ENCODE measurements at regions not wholly inside any gene's neighbourhood (a gene's known extent, or its start where the extent isn't known, plus 50 kb on each side); places are given as distances from the start of the nearest gene placed in this dataset.
"Not testable (repeated sequence)": the region's sequence is repeated elsewhere in the genome, so short reads cannot be mapped to it uniquely, and the experiment has no call there.

DNA sequence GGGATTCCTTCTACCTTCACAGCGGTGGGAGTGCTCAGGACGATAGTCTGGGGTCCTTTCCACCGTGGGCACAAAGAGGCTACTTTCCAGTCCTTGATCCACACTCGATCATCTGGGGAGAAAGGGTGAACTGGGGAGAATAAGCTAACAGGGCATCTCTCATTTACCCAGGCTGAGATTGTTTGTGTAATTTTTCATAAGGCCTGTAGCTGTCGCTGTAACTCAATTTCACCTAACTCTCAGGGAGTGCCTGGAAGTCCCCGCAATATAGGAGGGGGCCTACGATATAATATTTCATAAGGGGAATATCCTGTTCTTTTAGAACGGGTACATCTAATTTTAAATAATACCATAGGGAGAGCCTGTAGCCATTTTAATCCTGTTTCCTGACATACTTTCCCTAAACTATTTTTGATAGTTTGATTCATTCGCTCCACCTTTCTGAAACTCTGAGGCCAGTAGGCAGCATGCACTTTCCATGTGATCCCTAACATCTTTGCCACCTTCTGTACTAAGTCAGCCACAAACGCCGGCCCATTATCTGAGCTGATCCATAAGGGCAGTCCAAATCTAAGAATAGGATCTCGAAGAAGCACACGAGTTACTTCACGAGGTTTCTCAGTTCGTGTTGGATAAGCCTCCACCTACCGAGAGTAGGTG, 127.2 kb upstream of the CCZ1B start:
- H3K4me1 Mint-ChIP-seq (ENCODE audit: unreplicated experiment); H3K36me3 Mint-ChIP-seq (ENCODE audit: low read depth, unreplicated experiment); DNase-seq (ENCODE audit: low spot score); H3K27ac Mint-ChIP-seq (ENCODE audit: unreplicated experiment); H3K9me3 Mint-ChIP-seq (ENCODE audit: unreplicated experiment); H3K27me3 Mint-ChIP-seq (ENCODE audit: unreplicated experiment); H3K4me3 Mint-ChIP-seq (ENCODE audit: unreplicated experiment): not testable (repeated sequence)
- TF ChIP-seq, protein P1, sequence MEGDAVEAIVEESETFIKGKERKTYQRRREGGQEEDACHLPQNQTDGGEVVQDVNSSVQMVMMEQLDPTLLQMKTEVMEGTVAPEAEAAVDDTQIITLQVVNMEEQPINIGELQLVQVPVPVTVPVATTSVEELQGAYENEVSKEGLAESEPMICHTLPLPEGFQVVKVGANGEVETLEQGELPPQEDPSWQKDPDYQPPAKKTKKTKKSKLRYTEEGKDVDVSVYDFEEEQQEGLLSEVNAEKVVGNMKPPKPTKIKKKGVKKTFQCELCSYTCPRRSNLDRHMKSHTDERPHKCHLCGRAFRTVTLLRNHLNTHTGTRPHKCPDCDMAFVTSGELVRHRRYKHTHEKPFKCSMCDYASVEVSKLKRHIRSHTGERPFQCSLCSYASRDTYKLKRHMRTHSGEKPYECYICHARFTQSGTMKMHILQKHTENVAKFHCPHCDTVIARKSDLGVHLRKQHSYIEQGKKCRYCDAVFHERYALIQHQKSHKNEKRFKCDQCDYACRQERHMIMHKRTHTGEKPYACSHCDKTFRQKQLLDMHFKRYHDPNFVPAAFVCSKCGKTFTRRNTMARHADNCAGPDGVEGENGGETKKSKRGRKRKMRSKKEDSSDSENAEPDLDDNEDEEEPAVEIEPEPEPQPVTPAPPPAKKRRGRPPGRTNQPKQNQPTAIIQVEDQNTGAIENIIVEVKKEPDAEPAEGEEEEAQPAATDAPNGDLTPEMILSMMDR (IDR thresholded peaks at IDR 0.05; ENCODE audit: unreplicated experiment) = peak; percentile 57

DNA sequence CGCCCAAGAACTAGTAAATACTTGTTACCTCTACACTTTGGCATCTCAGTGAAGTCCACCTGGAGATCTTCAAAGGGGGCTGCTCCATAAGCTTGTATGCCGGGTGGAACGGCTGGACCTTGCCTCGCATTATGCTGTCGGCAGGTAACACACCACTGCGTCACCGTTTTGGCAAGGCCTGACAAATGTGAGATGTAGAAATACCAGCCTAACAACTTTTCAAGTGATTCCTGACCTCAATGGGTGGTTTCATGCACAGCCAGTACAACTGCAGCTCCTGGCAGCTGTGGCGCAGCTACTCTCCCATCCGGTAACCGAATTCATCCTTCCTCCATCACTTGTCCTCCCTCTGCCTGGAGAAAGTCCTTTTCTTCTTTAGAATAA, 127.7 kb upstream of the CCZ1B start:
- not testable (repeated sequence) for H3K4me1 Mint-ChIP-seq (ENCODE audit: unreplicated experiment); H3K9me3 Mint-ChIP-seq (ENCODE audit: unreplicated experiment); DNase-seq (ENCODE audit: low spot score); H3K36me3 Mint-ChIP-seq (ENCODE audit: low read depth, unreplicated experiment); H3K27ac Mint-ChIP-seq (ENCODE audit: unreplicated experiment); H3K4me3 Mint-ChIP-seq (ENCODE audit: unreplicated experiment); H3K27me3 Mint-ChIP-seq (ENCODE audit: unreplicated experiment)

DNA sequence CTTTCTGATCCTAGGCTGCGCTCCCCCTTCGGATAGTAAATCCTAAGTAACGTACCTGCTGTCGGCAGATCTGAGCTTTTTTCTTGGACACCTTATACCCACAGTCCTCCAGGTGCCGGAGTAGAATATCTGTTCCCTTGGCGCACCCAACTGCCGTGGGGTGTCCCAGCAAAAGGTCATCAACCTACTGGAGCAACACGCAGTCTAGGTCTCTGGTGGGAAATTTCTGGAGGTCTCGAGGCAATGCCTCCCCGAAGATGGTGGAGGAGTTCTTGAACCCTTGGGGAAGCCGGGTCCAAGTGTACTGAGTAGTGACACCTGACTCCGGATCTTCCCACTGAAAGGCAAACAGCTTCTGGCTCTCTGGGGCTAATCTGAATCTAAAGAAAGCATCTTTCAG, 129.3 kb upstream of the CCZ1B start:
- not testable (repeated sequence) for H3K4me1 Mint-ChIP-seq (ENCODE audit: unreplicated experiment); H3K4me3 Mint-ChIP-seq (ENCODE audit: unreplicated experiment); H3K27me3 Mint-ChIP-seq (ENCODE audit: unreplicated experiment); H3K27ac Mint-ChIP-seq (ENCODE audit: unreplicated experiment); H3K9me3 Mint-ChIP-seq (ENCODE audit: unreplicated experiment); DNase-seq (ENCODE audit: low spot score)
- peaks cover 15% of the 10 kb centered on the region for H3K36me3 Mint-ChIP-seq (ENCODE audit: low read depth, unreplicated experiment)

DNA sequence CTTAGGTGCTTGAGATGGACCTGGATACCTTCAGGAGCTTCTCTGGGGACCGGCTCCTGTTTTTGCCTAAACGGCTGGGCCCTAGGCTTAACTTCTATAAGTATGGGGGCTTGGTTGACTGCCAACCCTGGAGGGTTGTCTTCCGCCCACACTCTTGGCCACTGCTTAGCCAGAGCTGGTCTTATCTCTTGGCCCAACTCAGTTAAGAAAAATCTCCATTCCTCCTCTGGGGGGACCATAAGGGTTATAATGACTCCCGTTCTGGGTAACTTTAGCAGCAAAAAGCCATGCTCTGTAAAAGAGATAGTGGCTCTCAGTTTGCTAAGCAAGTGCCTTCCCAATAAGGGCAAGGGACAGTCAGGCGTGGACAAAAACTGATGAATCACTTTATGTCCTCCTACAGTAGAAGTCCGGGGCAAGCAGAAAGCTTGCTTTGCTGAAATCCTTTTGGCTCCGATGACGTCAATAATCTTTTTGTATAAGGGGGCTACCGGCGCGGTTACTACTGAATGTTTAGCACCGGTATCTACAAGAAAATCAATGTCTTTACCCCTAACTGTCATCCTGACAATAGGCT, 130.0 kb upstream of the CCZ1B start:
- H3K27me3 Mint-ChIP-seq (ENCODE audit: unreplicated experiment); DNase-seq (ENCODE audit: low spot score); H3K27ac Mint-ChIP-seq (ENCODE audit: unreplicated experiment); H3K4me1 Mint-ChIP-seq (ENCODE audit: unreplicated experiment); H3K4me3 Mint-ChIP-seq (ENCODE audit: unreplicated experiment): not testable (repeated sequence)
- Mint-ChIP-seq H3K9me3 (ENCODE audit: unreplicated experiment) (peaks cover 13% of the 10 kb centered on the region), H3K36me3 (ENCODE audit: low read depth, unreplicated experiment) (peaks cover 22% of the 10 kb centered on the region)

DNA sequence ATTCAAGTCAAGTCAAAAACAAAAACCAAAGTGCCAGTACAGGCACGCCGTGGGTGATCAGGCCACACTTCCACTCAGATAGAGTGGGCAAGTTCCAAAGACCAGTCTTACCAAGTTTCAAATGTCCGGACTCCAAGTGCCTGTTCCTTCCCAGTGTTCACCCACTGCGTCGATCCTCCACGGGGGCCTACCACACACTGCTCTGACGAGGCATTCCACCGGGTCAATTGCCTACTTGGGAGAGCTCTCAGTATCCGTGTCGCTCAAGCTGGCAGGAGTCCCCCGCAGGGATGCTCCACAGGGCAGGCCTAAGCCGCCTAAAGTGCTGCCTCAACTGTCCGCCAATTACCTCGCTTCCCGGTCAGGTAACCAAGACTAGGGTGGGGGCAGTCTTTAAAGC, 132.3 kb upstream of the CCZ1B start:
- H3K27ac Mint-ChIP-seq (ENCODE audit: unreplicated experiment); H3K4me3 Mint-ChIP-seq (ENCODE audit: unreplicated experiment); H3K4me1 Mint-ChIP-seq (ENCODE audit: unreplicated experiment); DNase-seq (ENCODE audit: low spot score); H3K27me3 Mint-ChIP-seq (ENCODE audit: unreplicated experiment): not testable (repeated sequence)
- peaks cover 23% of the 10 kb centered on the region for H3K36me3 Mint-ChIP-seq (ENCODE audit: low read depth, unreplicated experiment)
- peaks cover 13% of the 10 kb centered on the region for H3K9me3 Mint-ChIP-seq (ENCODE audit: unreplicated experiment)

DNA sequence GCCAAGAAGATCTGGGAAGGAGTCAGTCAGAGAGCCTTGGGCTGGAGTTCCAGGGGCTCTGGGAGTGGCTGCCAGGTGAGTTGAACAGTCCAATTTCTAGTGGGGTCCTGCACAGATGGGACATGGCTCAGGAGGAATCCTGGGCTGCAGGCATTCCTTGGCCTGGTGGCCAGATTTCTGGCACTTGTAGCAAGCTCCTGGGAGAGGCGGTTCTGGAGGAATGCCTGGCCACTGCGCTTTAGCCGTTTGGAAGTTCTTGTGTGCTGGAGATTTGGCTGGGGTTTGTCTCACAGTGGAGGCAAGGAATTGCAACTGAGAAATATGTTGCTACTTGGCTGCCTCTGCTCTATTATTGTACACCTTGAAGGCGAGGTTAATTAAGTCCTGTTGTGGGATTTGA, 133.9 kb upstream of the CCZ1B start:
- peaks cover 13% of the 10 kb centered on the region for H3K9me3 Mint-ChIP-seq (ENCODE audit: unreplicated experiment)
- not testable (repeated sequence) for H3K27me3 Mint-ChIP-seq (ENCODE audit: unreplicated experiment); H3K4me3 Mint-ChIP-seq (ENCODE audit: unreplicated experiment); DNase-seq (ENCODE audit: low spot score); H3K27ac Mint-ChIP-seq (ENCODE audit: unreplicated experiment); H3K4me1 Mint-ChIP-seq (ENCODE audit: unreplicated experiment)
- H3K36me3 Mint-ChIP-seq (ENCODE audit: low read depth, unreplicated experiment) = peaks cover 23% of the 10 kb centered on the region

DNA sequence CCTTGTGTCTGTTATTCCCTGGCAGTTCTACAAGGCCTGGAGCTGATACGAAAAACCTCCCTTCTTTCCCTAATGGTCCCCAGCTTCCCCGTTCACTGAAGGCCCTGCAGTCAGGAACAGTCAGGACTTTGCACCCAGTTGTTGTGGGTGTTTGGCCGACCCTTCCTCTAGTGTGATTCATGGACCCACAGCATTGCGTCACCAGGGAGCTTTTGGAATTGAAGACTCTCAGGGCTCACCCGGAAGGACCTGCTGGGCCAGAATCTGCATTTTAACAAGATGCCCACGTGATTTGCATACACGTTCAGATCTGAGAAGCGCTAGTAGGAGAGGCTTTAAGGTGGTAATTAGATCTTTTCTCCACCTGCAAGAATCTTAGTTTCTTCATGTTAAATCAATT, 136.8 kb upstream of the CCZ1B start:
- H3K27ac Mint-ChIP-seq (ENCODE audit: unreplicated experiment); H3K27me3 Mint-ChIP-seq (ENCODE audit: unreplicated experiment); DNase-seq (ENCODE audit: low spot score); H3K4me3 Mint-ChIP-seq (ENCODE audit: unreplicated experiment); H3K4me1 Mint-ChIP-seq (ENCODE audit: unreplicated experiment): not testable (repeated sequence)
- peaks cover 13% of the 10 kb centered on the region for H3K9me3 Mint-ChIP-seq (ENCODE audit: unreplicated experiment)
- H3K36me3 Mint-ChIP-seq (ENCODE audit: low read depth, unreplicated experiment) = peaks cover 23% of the 10 kb centered on the region

DNA sequence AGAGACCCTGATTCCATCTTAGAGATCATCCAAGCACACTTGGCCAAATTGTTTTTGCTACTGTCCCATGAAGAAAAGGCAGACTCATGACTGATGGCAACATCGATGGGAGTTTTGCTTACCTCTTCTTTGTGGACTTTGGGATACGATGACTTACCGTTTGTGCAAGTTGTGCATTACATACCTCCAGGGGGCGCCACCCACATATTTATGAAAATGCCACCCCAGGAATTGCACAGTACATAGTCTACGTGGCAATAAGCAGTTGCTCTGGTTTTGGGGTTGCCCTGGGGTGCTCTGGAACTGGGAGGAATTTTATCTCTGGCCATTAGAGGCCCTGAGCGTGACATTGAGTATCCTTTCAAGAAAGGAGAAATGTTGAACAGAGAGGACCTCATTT, 139.0 kb upstream of the CCZ1B start:
- not testable (repeated sequence) for H3K4me3 Mint-ChIP-seq (ENCODE audit: unreplicated experiment); H3K9me3 Mint-ChIP-seq (ENCODE audit: unreplicated experiment); H3K27ac Mint-ChIP-seq (ENCODE audit: unreplicated experiment); H3K4me1 Mint-ChIP-seq (ENCODE audit: unreplicated experiment); H3K27me3 Mint-ChIP-seq (ENCODE audit: unreplicated experiment)
- peaks cover 11% of the 10 kb centered on the region for H3K36me3 Mint-ChIP-seq (ENCODE audit: low read depth, unreplicated experiment)
- peak; percentile 73 for DNase-seq (ENCODE audit: low spot score)
- TF ChIP-seq, protein P1 (IDR thresholded peaks at IDR 0.05; ENCODE audit: unreplicated experiment) = peak; percentile 69

DNA sequence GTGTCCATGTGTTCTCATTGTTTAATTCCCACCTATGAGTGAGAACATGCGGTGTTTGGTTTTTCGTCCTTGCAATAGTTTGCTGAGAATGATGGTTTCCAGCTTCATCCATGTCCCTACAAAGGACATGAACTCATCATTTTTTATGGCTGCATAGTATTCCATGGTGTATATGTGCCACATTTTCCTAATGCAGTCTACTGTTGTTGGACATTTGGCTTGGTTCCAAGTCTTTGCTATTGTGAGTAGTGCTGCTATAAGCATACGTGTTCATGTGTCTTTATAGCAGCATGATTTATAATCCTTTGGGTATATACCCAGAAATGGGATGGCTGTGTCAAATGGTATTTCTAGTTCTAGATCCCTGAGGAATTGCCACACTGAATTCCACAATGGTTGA, 144.1 kb upstream of the CCZ1B start:
- H3K4me3 Mint-ChIP-seq (ENCODE audit: unreplicated experiment); H3K36me3 Mint-ChIP-seq (ENCODE audit: low read depth, unreplicated experiment); H3K27ac Mint-ChIP-seq (ENCODE audit: unreplicated experiment); DNase-seq (ENCODE audit: low spot score); H3K4me1 Mint-ChIP-seq (ENCODE audit: unreplicated experiment); H3K9me3 Mint-ChIP-seq (ENCODE audit: unreplicated experiment); H3K27me3 Mint-ChIP-seq (ENCODE audit: unreplicated experiment): not testable (repeated sequence)

DNA sequence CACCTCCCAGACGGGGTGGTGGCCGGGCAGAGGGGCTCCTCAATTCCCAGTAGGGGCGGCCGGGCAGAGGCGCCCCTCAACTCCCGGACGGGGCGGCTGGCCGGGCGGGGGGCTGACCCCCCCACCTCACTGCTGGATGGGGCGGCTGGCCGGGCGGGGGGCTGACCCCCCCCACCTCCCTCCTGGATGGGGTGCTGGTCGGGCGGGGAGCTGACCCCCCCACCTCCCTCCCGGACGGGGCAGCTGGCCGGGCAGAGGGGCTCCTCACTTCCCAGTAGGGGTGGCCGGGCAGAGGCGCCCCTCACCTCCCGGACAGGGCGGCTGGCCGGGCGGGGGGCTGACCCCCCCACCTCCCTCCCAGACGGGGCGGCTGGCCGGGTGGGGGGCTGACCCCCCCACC, 148.8 kb upstream of the CCZ1B start:
- peaks cover 15% of the 10 kb centered on the region for H3K36me3 Mint-ChIP-seq (ENCODE audit: low read depth, unreplicated experiment)
- peaks cover 13% of the 10 kb centered on the region for H3K9me3 Mint-ChIP-seq (ENCODE audit: unreplicated experiment)
- H3K4me3 Mint-ChIP-seq (ENCODE audit: unreplicated experiment); H3K27ac Mint-ChIP-seq (ENCODE audit: unreplicated experiment); DNase-seq (ENCODE audit: low spot score); H3K4me1 Mint-ChIP-seq (ENCODE audit: unreplicated experiment); H3K27me3 Mint-ChIP-seq (ENCODE audit: unreplicated experiment): not testable (repeated sequence)
